Activated T-cell treated with anti-CD3 and anti-CD28 coated beads, Interleukin-2, amount 50 U/mL, for 4 hours (primary cell): ENCODE measurements at regions not wholly inside any gene's neighbourhood (a gene's known extent, or its start where the extent isn't known, plus 50 kb on each side); places are given as distances from the start of the nearest gene placed in this dataset.
A peak's percentile ranks its signal among the peaks of the same experiment; 100 is the strongest.
"Not testable (repeated sequence)": the region's sequence is repeated elsewhere in the genome, so short reads cannot be mapped to it uniquely, and the experiment has no call there.

Experiments used
- ATAC-seq, 2 donors: fragments of 200-7000 bp; cut with Tn5 transposase; one replicate each; pipeline ENCODE4 v1.10.0; 2021
- DNase-seq: peaks from one replicate; pipeline ENCODE4 v3.0.0-alpha.2; 2020
- H3K27me3 Mint-ChIP-seq: one replicate; pipeline ENCODE4 v1.8.0; 2021; ENCODE audit warnings: low read depth, mixed read lengths
- H3K36me3 Mint-ChIP-seq: one replicate; pipeline ENCODE4 v1.8.0; 2022; ENCODE audit warnings: mixed read lengths; ENCODE audit not compliant: insufficient read depth
- H3K4me1 Mint-ChIP-seq: one replicate; pipeline ENCODE4 v1.8.0; 2021; ENCODE audit warnings: low read depth, mixed read lengths
- H3K4me3 Mint-ChIP-seq: one replicate; pipeline ENCODE4 v1.8.0; 2021; ENCODE audit warnings: mild to moderate bottlenecking, moderate library complexity, mixed read lengths
- H3K9me3 Mint-ChIP-seq: one replicate; pipeline ENCODE4 v1.8.0; 2021; ENCODE audit warnings: mixed read lengths

DNA sequence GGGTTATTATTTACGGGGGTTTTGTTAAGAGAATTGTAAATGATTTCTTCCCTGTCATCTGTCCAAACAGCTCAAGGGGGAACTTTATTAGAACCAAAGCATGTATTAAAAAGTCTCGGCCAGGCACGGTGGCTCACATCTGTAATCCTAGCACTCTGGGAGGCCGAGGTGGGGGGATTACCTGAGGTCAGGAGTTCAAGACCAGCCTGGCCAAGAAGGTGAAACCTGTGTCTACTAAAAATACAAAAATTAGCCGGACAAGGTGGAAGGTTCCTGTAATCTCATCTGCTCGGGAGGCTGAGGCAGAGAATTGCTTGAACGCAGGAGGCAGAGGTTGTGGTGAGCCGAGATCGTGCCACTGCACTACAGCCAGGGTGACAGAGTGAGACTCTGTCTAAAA is 4486.6 kb upstream of the OR11H1 start:
- peaks cover 50% of the 10 kb centered on the region for H3K9me3 Mint-ChIP-seq
- not testable (repeated sequence) for ATAC-seq, DNase-seq, H3K27me3 Mint-ChIP-seq, H3K4me3 Mint-ChIP-seq, H3K4me1 Mint-ChIP-seq, H3K36me3 Mint-ChIP-seq

DNA sequence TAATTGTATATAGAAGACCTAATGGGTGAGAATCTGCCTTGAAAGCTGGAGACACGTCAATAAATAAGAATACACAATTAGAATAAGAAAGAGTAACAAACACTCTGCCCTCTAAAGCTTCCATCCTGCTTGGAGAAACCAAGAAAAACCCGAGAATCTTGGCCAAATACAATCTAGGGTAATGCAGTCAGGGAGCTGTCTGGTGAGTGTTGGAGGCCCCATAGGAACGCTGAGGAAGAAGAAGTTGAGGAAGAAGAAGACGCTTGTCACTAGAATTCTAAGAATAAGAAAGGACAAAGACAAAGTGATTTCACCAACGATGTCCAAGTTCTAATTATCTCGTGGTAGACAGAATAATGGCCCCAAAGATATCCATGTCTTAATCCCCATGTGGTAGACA is 4485.9 kb upstream of the OR11H1 start:
- Mint-ChIP-seq H3K9me3 (peaks cover 46% of the 10 kb centered on the region), H3K36me3 (no peaks in the 10 kb centered on the region), H3K4me3 (no peak overlapping the region), H3K27me3 (no peaks in the 10 kb centered on the region), H3K4me1 (no peaks in the 10 kb centered on the region)
- DNase-seq (no peak), ATAC-seq (no peak)

DNA sequence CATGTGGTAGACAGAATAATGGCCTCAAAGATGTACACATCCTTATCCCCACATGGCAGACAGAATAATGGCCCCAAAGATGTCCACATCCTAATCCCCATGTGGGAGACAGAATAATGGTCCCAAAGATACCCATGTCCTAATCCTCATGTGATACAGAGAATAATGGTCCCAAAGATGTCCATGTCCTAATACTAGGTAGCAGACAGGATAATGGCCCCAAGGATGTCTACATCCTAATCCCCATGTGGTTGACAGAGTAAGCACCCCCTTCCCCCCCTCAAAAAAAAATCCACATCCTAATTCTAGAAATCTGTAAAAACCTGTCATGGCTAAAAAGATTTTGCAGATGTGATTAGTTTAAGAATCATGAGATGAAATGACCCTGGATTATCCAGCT is 4484.7 kb upstream of the OR11H1 start:
- H3K4me1 Mint-ChIP-seq, H3K36me3 Mint-ChIP-seq, H3K27me3 Mint-ChIP-seq, ATAC-seq, H3K4me3 Mint-ChIP-seq, DNase-seq: not testable (repeated sequence)
- peaks cover 38% of the 10 kb centered on the region for H3K9me3 Mint-ChIP-seq

DNA sequence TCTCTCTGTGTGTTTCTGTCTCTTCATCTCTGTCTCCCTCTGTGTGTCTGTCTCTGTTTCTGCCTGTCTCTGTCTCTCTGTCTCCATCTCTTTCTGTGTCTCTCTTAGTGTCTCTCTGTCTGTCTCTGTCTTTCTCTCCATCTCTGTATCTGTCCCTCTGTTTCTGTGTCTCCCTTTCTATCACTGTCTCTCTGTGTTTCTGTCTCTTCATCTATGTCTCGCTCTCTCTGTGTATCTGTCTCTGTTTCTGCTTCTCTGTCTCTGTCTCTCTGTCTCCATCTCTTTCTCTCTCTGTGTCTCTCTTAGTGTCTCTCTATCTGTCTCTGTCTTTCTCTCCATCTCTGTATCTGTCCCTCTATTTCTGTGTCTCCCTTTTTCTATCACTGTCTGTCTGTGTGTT is 4479.1 kb upstream of the OR11H1 start:
- H3K27me3 Mint-ChIP-seq, H3K4me3 Mint-ChIP-seq, ATAC-seq, H3K4me1 Mint-ChIP-seq, DNase-seq, H3K36me3 Mint-ChIP-seq: not testable (repeated sequence)
- H3K9me3 Mint-ChIP-seq = peaks cover 18% of the 10 kb centered on the region

DNA sequence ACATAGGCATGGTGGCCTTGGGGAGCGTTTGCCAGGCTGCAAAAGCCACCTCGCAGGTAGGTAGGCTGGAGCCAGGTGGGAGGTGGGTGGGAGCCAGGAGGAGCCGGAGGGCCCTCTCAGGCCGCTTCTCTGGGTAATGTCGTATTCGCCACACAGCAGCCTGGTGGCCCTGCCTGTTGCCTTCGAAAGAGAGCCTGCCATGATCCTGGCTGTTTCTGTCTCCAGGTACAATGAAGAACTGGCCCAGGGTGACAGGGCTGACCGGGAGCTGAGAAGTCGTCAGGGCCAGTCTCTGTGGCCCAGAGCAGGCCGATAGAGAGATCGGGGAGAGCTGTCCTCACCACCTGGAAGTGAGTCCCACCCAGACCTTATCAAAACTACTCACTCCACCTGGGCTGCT is 4477.8 kb upstream of the OR11H1 start:
- ATAC-seq, H3K27me3 Mint-ChIP-seq, H3K36me3 Mint-ChIP-seq: not testable (repeated sequence)

DNA sequence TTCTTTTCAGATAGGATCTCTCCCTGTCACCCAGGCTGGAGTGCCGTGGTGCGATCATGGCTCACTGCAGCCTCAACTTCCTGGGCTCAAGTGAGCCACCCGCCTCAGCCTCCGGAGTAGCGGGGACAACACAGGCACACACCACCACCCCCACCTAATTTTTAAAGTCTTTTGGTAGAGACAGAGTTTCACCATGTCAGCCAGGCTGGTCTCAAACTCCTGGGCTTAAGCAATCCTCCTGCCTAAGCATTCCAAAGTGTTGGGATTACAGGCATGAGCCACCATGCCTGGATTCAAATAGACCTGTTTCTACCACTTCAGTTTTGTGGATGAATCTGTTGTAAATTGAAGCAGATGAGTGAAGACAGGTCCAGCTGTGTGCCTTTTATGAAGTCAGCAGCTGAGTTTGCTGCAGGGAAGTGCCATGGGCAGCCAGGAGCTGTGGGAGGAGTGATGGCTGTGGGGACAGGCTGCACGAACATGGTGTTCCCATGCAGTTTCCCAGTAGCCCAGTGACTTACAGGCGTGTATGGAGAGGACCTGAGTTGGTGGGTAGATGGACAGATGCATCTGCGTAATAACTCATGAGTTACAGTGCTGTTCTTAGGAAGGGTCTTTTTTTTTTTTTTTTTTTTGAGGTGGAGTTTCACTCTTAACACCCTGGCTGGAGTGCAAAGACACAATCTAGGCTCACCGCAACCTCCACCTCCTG is 4476.4 kb upstream of the OR11H1 start:
- H3K4me1 Mint-ChIP-seq, H3K36me3 Mint-ChIP-seq, H3K27me3 Mint-ChIP-seq, DNase-seq, ATAC-seq, H3K4me3 Mint-ChIP-seq: not testable (repeated sequence)
- peaks cover 29% of the 10 kb centered on the region for H3K9me3 Mint-ChIP-seq

More for the DNA sequence above, 4477.8 kb upstream of the OR11H1 start:
- not testable (repeated sequence) for H3K4me1 Mint-ChIP-seq, DNase-seq, H3K4me3 Mint-ChIP-seq
- H3K9me3 Mint-ChIP-seq = peaks cover 25% of the 10 kb centered on the region

DNA sequence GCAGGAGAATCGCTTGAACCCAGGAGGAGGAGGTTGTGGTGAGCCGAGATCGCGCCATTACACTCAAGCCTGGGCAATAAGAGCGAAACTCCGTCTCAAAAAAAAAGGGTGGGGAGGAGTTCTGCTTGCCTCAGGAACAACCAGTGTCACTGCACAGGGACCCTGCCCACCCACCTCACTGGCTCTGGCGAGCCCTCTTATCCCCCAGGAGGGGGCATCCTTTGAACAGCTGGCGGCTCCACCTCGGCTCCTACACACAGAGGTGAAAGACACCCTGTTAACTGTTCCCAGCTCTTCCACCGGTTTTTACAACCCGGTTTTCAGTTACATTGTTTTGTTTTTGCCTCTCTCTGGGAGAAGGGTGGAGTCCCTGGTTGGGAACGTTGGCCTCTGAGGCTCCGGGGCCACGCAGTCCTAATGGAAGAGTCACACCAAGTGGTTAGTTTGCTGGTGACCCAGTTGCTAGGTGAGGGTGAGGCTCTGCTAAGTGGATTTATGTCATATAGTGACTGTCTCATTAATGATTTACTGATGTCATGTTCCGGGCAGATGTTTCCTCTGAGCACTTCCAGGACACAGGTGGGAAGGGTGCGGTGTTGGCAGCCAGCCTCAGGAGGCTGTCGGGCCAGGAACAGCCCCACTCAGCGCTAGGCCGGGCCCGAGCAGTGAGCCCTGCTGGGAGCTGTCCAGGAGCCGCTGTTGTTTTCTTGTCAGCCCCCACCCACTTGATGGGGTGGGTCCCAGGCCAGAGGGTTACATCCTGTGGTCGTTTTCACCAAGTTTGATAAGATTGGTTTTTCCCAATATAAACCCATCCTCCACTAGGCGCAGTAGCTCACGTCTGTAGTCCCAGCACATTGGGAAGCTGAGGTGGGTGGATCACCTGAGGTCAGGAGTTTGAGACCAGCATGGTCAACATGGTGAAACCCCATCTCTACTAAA is 4474.3 kb upstream of the OR11H1 start:
- not testable (repeated sequence) for H3K4me3 Mint-ChIP-seq, DNase-seq, ATAC-seq, H3K36me3 Mint-ChIP-seq, H3K27me3 Mint-ChIP-seq, H3K4me1 Mint-ChIP-seq
- peaks cover 27% of the 10 kb centered on the region for H3K9me3 Mint-ChIP-seq

DNA sequence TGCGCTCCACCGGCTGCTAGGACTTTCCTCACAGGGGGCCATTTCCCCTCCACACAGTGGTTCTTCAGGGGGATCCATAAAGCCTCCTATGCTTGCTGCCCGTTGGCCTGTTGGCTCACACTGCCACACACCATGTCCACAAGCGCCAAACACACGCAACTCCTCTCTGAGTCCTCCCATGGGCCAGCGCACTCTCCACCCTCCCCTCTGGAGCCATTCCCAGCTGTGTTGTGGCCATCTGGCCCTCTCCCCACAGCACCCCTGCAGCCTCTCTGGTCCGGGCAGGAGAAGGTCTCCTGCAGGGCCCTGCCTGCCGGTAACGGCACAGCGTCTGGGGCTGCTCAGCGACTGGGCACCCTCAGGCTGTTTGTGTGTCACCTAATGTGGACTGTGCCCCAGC is 4473.3 kb upstream of the OR11H1 start:
- not testable (repeated sequence) for H3K4me1 Mint-ChIP-seq, H3K4me3 Mint-ChIP-seq, DNase-seq, H3K36me3 Mint-ChIP-seq, H3K27me3 Mint-ChIP-seq
- peak; percentile 15 to 26 for ATAC-seq
- H3K9me3 Mint-ChIP-seq = peaks cover 22% of the 10 kb centered on the region

DNA sequence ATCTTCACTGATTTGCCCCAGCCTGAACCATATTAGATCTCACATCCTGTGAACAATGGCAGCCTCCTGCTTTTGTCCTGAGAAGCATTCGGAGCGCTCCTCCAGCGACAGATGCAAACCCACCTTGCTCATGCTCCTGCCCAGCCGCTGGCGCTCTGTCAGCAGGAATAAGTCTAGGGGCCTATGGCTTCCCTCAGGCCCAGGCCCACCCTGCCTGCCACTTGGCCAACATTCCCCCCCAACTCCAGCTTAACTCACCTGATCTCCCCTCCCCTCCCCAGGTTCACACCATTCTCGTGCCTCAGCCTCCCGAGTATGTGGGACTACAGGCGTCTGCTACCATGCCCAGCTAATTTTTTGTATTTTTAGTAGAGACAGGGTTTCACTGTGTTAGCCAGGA is 4472.8 kb upstream of the OR11H1 start:
- not testable (repeated sequence) for ATAC-seq, H3K27me3 Mint-ChIP-seq, DNase-seq, H3K4me3 Mint-ChIP-seq, H3K4me1 Mint-ChIP-seq, H3K36me3 Mint-ChIP-seq
- H3K9me3 Mint-ChIP-seq = peaks cover 25% of the 10 kb centered on the region

DNA sequence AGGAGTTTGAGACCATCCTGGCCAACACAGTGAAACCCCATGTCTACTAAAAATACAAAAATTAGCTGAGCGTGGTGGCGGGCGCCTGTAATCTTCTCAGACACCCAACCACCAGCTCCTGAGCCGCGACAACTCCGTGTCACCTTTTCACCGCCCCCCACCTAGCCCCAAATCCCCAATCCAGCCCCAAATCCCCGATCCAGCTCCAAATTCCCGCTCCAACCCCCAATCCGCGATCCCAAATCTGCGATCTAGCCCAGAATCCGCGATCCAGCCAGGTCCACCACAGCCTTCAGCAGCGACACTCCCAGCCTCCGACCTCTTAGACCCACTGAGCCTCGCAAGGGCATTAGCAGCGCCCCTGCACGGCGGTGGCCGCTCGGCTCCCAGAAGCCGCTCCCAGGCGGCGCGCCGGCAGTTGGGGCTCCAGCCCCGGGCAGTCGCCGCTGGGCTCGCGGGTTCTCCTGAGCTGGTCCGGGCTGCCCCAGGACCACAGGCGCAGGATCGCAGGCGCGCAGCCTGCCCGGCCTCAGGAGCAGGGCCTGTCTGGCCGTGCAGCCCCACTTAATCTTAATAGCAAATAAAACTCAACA is 4469.9 kb upstream of the OR11H1 start:
- H3K27me3 Mint-ChIP-seq, H3K4me1 Mint-ChIP-seq, ATAC-seq, DNase-seq, H3K4me3 Mint-ChIP-seq, H3K36me3 Mint-ChIP-seq: not testable (repeated sequence)
- H3K9me3 Mint-ChIP-seq = peaks cover 41% of the 10 kb centered on the region

DNA sequence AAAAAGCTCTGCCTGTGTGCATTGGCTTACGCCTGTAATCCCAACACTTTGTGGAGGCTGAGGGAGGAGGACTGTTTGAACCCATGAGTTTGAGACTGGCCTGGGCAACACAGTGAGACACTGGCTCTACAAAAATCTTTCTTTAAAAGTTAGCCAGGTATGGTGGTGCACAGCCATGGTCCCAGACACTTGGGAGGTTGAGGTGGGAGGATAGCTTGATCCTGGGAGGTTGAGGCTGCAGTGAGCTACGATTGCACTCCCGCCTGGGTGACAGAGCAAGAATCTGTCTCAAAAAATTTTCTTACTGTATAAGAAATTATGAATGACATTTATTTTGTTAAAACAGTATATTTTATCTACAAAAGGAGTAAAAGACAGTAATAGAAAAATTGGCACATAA is 4468.9 kb upstream of the OR11H1 start:
- not testable (repeated sequence) for DNase-seq, H3K4me1 Mint-ChIP-seq, H3K4me3 Mint-ChIP-seq, ATAC-seq, H3K27me3 Mint-ChIP-seq, H3K36me3 Mint-ChIP-seq
- peaks cover 49% of the 10 kb centered on the region for H3K9me3 Mint-ChIP-seq

DNA sequence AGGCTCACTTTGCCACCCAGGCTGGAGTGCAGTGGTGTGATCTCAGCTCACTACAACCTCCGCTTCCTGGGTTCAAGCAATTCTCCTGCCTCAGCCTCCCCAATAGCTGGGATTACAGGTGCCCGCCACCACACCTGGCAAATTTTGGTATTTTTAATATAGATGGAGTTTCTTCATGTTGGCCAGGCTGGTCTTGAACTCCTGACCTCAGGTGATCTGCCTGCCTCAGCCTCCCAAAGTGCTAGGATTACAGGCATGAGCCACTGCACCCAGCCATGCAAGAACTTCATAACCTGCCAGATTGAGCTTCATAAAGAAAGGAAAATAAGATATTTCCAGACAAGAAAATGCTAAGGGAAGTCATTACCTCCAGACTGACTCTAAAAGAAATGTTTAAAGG is 4467.2 kb upstream of the OR11H1 start:
- DNase-seq, H3K4me1 Mint-ChIP-seq, H3K36me3 Mint-ChIP-seq, ATAC-seq, H3K27me3 Mint-ChIP-seq, H3K4me3 Mint-ChIP-seq: not testable (repeated sequence)
- peaks cover 54% of the 10 kb centered on the region for H3K9me3 Mint-ChIP-seq

DNA sequence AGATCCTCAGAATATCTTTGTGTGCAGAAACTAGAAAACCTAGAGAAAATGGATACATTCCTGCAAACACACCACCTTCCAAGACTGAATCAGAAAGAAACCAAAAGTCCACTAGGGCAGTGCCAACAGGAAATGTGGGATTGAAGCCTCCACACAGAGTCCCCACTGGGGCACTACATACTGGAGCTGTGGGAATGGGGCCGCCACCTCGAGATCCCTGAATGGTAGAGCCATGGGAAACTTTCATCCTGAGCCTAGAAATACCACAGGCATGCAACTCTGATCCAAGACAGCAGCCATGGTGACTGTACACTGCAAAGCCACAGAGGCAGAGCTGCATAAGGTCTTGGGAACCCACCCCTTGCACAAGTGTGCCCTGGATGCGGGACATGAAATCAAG is 4465.5 kb upstream of the OR11H1 start:
- not testable (repeated sequence) for H3K36me3 Mint-ChIP-seq, H3K27me3 Mint-ChIP-seq, H3K4me1 Mint-ChIP-seq, DNase-seq, ATAC-seq, H3K4me3 Mint-ChIP-seq
- peaks cover 65% of the 10 kb centered on the region for H3K9me3 Mint-ChIP-seq

DNA sequence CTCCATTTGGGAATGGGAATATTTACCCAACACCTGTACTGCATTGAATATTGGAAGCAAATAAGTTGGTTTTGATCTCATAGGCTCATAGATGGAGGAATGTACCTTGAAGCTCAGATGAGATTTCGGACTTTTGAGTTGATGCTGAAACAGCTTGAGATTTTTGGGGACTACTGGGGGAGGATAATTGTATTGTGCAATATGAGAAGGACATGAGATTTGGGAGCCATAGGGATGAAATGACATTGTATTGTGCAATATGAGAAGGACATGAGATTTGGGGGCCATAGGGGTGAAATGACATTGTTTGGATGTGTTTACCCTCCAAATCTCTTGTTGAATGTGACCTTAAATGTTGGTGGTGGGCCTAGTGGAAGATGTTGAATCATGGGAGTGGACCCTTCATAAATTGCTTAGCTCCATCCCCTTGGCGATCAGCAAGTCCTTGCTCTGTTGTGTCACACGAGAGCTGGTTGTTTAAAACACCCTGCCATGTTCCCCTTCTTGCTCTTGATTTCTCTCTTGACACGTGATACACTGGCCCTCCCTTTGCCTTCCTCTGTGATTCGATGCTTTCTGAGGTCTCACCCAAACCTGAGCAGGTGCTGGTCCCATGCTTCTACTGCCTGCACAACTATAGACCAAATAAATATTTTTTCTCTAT is 4464.8 kb upstream of the OR11H1 start:
- not testable (repeated sequence) for DNase-seq, H3K4me3 Mint-ChIP-seq, ATAC-seq, H3K4me1 Mint-ChIP-seq, H3K27me3 Mint-ChIP-seq, H3K36me3 Mint-ChIP-seq
- peaks cover 71% of the 10 kb centered on the region for H3K9me3 Mint-ChIP-seq
